ENCODE measurements at regions not wholly inside any gene's neighbourhood (a gene's known extent, or its start where the extent isn't known, plus 50 kb on each side); places are given as distances from the start of the nearest gene placed in this dataset.

GRCh38 chr12:27852742-27853141 is 72.7 kb upstream of the MANSC4 start:
- WGBS: 86% methylated on average over 3 of the region's 3 CpGs
- no peak overlapping the region for H3K27ac ChIP-seq (ENCODE audit: low read depth in 1 of 2, low read length in 2 of 2)

More at GRCh38 chr12:27852742-27853141, 72.7 kb upstream of the MANSC4 start:
- Histone ChIP-seq H3K27me3 (ENCODE audit: control insufficient read depth in 4 of 4, insufficient read depth in 4 of 4, low read length in 3 of 4) (no peaks in the 10 kb centered on the region), H3K9me3 (ENCODE audit: control insufficient read depth in 4 of 4, low read length in 3 of 4) (no peaks in the 10 kb centered on the region), H3K4me1 (ENCODE audit: control insufficient read depth in 4 of 4, insufficient read depth in 4 of 4, low read length in 3 of 4) (no peaks in the 10 kb centered on the region), H3K36me3 (ENCODE audit: control insufficient read depth in 4 of 4, insufficient read depth in 3 of 4, low read depth in 1 of 4, low read length in 3 of 4) (no peaks in the 10 kb centered on the region), H3K9ac (ENCODE audit: low read depth in 1 of 2, low read length in 2 of 2) (no peak overlapping the region), H3K4me3 (ENCODE audit: low read depth in 1 of 3, low read length in 3 of 3) (no peak overlapping the region)
- no peak for DNase-seq (ENCODE audit: low spot score)
- TF ChIP-seq FOXA1 (IDR thresholded peaks at IDR 0.05) (no peak), HNF4G (IDR thresholded peaks at IDR 0.05) (no peak), MAX (IDR thresholded peaks at IDR 0.05) (no peak), CTCF (IDR thresholded peaks at IDR 0.05; ENCODE audit: low read depth, low read length, missing input control) (no peak), HNF4A (conservative IDR thresholded peaks at IDR 0.05) (no peak), ATF3 (IDR thresholded peaks at IDR 0.05) (no peak), NR2F2 (IDR thresholded peaks at IDR 0.05) (no peak), RAD21 (IDR thresholded peaks at IDR 0.05) (no peak), SP1 (IDR thresholded peaks at IDR 0.05) (no peak), YY1 (IDR thresholded peaks at IDR 0.05) (no peak), JUND (IDR thresholded peaks at IDR 0.05) (no peak), GABPA (IDR thresholded peaks at IDR 0.05 in 1 of 2, conservative IDR thresholded peaks at IDR 0.05 in 1 of 2) (no peak), FOXA2 (IDR thresholded peaks at IDR 0.05) (no peak), RXRA (IDR thresholded peaks at IDR 0.05) (no peak), ZBTB33 (IDR thresholded peaks at IDR 0.05) (no peak), TAF1 (conservative IDR thresholded peaks at IDR 0.05) (no peak), EGR1 (IDR thresholded peaks at IDR 0.05; ENCODE audit: low read depth in 2 of 2) (no peak), REST (IDR thresholded peaks at IDR 0.05) (no peak)

All from liver (tissue), 8 donors.